Osteoblast (primary cell): ENCODE measurements at regions not wholly inside any gene's neighbourhood (a gene's known extent, or its start where the extent isn't known, plus 50 kb on each side); places are given as distances from the start of the nearest gene placed in this dataset.

Source experiments
- DNase-seq: peaks from one replicate; pipeline ENCODE4 v3.0.0; 2011; ENCODE audit warnings: low spot score, mixed read lengths; ENCODE audit not compliant: insufficient read length; ENCODE audit errors: missing footprints
- H2AFZ ChIP-seq: 2 replicates; pipeline ENCODE4 v1.6.0; 2011; ENCODE audit warnings: mild to moderate bottlenecking, low read length
- H3K27ac ChIP-seq: 2 replicates; pipeline ENCODE4 v1.5.1; 2011; ENCODE audit warnings: mild to moderate bottlenecking, low read depth, low read length, moderate library complexity
- H3K27me3 ChIP-seq: 2 replicates; pipeline ENCODE4 v1.6.0; 2012; ENCODE audit warnings: mild to moderate bottlenecking, control low read depth, inconsistent platforms, low read length, moderate library complexity; ENCODE audit not compliant: insufficient read depth
- H3K36me3 ChIP-seq: 2 replicates; pipeline ENCODE4 v1.5.1; 2011; ENCODE audit warnings: mild to moderate bottlenecking, low read length, control low read depth, moderate library complexity; ENCODE audit not compliant: insufficient read depth
- H3K4me1 ChIP-seq: 2 replicates; pipeline ENCODE4 v1.5.1; 2011; ENCODE audit warnings: mild to moderate bottlenecking, low read length, control low read depth, moderate library complexity; ENCODE audit not compliant: insufficient read depth
- H3K4me2 ChIP-seq: 2 replicates; pipeline ENCODE4 v1.6.0; 2011; ENCODE audit warnings: mild to moderate bottlenecking, low read length; ENCODE audit not compliant: insufficient read depth
- H3K4me3 ChIP-seq: fragments of 200-600 bp; sonication (generic); 3 replicates; pipeline ENCODE4 v1.5.1; 2012; ENCODE audit warnings: mild to moderate bottlenecking, low read length, inconsistent platforms; ENCODE audit not compliant: insufficient read depth
- H3K79me2 ChIP-seq: 2 replicates; pipeline ENCODE4 v1.6.0; 2012; ENCODE audit warnings: mild to moderate bottlenecking, low read length, control low read depth, inconsistent platforms; ENCODE audit not compliant: insufficient read depth
- H3K9me3 ChIP-seq: 2 replicates; pipeline ENCODE4 v1.5.1; 2011; ENCODE audit warnings: low read depth, low read length, control low read depth
- H4K20me1 ChIP-seq: 2 replicates; pipeline ENCODE4 v1.6.0; 2012; ENCODE audit warnings: mild to moderate bottlenecking, low read length, control low read depth; ENCODE audit not compliant: insufficient read depth
- CTCF ChIP-seq: IDR thresholded peaks from 2 replicates; pipeline ENCODE4 v1.5.1; 2011; ENCODE audit warnings: mild to moderate bottlenecking, low read depth, low read length, moderate library complexity; ENCODE audit errors: extremely low read depth

- no peaks in the 10 kb centered on the region for H3K79me2 ChIP-seq
- no peak overlapping the region for H2AFZ ChIP-seq
- no peak for TF ChIP-seq CTCF
- H3K4me1 ChIP-seq, result peaks cover 10% of the 10 kb centered on the region
- DNase-seq, result no peak
- H3K4me3 ChIP-seq, result no peak overlapping the region
- H3K36me3 ChIP-seq, result no peaks in the 10 kb centered on the region
- H3K27me3 ChIP-seq, result peaks cover 3% of the 10 kb centered on the region
- no peaks in the 10 kb centered on the region for H3K9me3 ChIP-seq
- H3K27ac ChIP-seq, result no peak overlapping the region
- no peak overlapping the region for H3K4me2 ChIP-seq
- no peaks in the 10 kb centered on the region for H4K20me1 ChIP-seq
Observed at GRCh38 chr20:58103961-58104360, 124.5 kb downstream of the ANKRD60 start.

GRCh38 chr20:58103517-58103904 lies 124.9 kb downstream of the ANKRD60 start:
- no peak overlapping the region for H3K4me2 ChIP-seq
- H3K9me3 ChIP-seq, result no peaks in the 10 kb centered on the region
- H3K79me2 ChIP-seq, result no peaks in the 10 kb centered on the region
- H3K27ac ChIP-seq, result no peak overlapping the region
- H3K27me3 ChIP-seq, result peaks cover 3% of the 10 kb centered on the region
- no peaks in the 10 kb centered on the region for H4K20me1 ChIP-seq
- H3K4me3 ChIP-seq, result no peak overlapping the region
- H3K36me3 ChIP-seq, result no peaks in the 10 kb centered on the region
- peaks cover 8% of the 10 kb centered on the region for H3K4me1 ChIP-seq
- DNase-seq, result no peak
- no peak overlapping the region for H2AFZ ChIP-seq
- no peak for TF ChIP-seq CTCF

- no peak overlapping the region for H3K4me3 ChIP-seq
Observed at GRCh38 chr20:58102744-58103516, 125.5 kb downstream of the ANKRD60 start.

GRCh38 chr20:58102261-58102660 lies 126.2 kb downstream of the ANKRD60 start:
- H3K4me2 ChIP-seq, result no peak overlapping the region
- TF ChIP-seq CTCF, result no peak
- no peaks in the 10 kb centered on the region for H3K36me3 ChIP-seq
- no peak overlapping the region for H3K4me3 ChIP-seq
- peak; percentile 86 for DNase-seq
- H3K4me1 ChIP-seq, result peaks cover 8% of the 10 kb centered on the region
- no peaks in the 10 kb centered on the region for H3K9me3 ChIP-seq
- peaks cover 11% of the 10 kb centered on the region for H3K27me3 ChIP-seq
- no peak overlapping the region for H2AFZ ChIP-seq
- H3K27ac ChIP-seq, result no peak overlapping the region
- H4K20me1 ChIP-seq, result no peaks in the 10 kb centered on the region
- no peaks in the 10 kb centered on the region for H3K79me2 ChIP-seq

More at GRCh38 chr20:58102744-58103516, 125.5 kb downstream of the ANKRD60 start:
- no peak for TF ChIP-seq CTCF
- H3K4me1 ChIP-seq, result peaks cover 8% of the 10 kb centered on the region
- no peaks in the 10 kb centered on the region for H3K79me2 ChIP-seq
- no peak for DNase-seq
- no peak overlapping the region for H2AFZ ChIP-seq
- H3K36me3 ChIP-seq, result no peaks in the 10 kb centered on the region
- H3K27me3 ChIP-seq, result peaks cover 5% of the 10 kb centered on the region
- no peaks in the 10 kb centered on the region for H3K9me3 ChIP-seq
- no peak overlapping the region for H3K27ac ChIP-seq
- no peaks in the 10 kb centered on the region for H4K20me1 ChIP-seq
- no peak overlapping the region for H3K4me2 ChIP-seq
